ENCODE measurements at regions not wholly inside any gene's neighbourhood (a gene's known extent, or its start where the extent isn't known, plus 50 kb on each side); places are given as distances from the start of the nearest gene placed in this dataset.

DNA sequence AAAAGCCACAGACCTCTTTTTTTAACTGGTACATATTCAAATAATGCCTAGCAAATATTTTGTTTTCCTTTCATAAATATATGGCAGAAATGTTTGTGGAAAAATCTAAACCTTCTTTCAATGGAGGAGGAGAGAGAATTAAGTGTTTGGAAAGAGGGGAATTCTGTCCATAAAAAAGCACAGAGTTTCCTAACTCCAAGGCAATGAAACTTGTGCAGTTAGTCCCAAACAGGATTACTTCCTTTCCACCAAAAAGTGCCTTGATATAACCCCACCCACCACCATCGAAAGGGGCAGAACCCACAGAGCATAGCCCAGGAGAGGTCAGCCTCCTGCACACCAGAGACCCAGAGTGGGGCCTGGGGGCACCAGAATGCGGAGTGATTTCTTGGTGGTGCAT lies 106.3 kb downstream of the OGFRL1 start:
- Histone ChIP-seq H3K27ac (ENCODE audit: low read length) (no peak overlapping the region), H3K4me2 (ENCODE audit: low read depth, low read length) (no peak overlapping the region), H4K20me1 (ENCODE audit: insufficient read depth, low read length) (no peaks in the 10 kb centered on the region), H3K79me2 (ENCODE audit: low read length) (no peaks in the 10 kb centered on the region), H3K4me3 (ENCODE audit: low read length) (no peak overlapping the region), H3K9me2 (replicated peaks; ENCODE audit: insufficient read depth, low read length) (no peaks in the 10 kb centered on the region), H3K9ac (ENCODE audit: low read length) (no peak overlapping the region), H3K27me3 (replicated peaks; ENCODE audit: insufficient read depth, low read length) (no peaks in the 10 kb centered on the region), H3K4me1 (ENCODE audit: low read length) (no peaks in the 10 kb centered on the region), H3K9me3 (replicated peaks; ENCODE audit: insufficient read depth, low read length) (no peaks in the 10 kb centered on the region), H3F3A (ENCODE audit: insufficient read depth, low read length) (no peaks in the 10 kb centered on the region), H3K36me3 (replicated peaks; ENCODE audit: insufficient read depth, low read length) (no peaks in the 10 kb centered on the region), H2AFZ (ENCODE audit: low read length) (no peak overlapping the region)
- no peak for DNase-seq
- no peak for TF ChIP-seq EZH2 (optimal IDR thresholded peaks at IDR 0.05; ENCODE audit: low read depth, low read length)
- TF ChIP-seq EZH2phosphoT487 (IDR thresholded peaks at IDR 0.05; ENCODE audit: low read length), result no peak
- TF ChIP-seq, protein P1, sequence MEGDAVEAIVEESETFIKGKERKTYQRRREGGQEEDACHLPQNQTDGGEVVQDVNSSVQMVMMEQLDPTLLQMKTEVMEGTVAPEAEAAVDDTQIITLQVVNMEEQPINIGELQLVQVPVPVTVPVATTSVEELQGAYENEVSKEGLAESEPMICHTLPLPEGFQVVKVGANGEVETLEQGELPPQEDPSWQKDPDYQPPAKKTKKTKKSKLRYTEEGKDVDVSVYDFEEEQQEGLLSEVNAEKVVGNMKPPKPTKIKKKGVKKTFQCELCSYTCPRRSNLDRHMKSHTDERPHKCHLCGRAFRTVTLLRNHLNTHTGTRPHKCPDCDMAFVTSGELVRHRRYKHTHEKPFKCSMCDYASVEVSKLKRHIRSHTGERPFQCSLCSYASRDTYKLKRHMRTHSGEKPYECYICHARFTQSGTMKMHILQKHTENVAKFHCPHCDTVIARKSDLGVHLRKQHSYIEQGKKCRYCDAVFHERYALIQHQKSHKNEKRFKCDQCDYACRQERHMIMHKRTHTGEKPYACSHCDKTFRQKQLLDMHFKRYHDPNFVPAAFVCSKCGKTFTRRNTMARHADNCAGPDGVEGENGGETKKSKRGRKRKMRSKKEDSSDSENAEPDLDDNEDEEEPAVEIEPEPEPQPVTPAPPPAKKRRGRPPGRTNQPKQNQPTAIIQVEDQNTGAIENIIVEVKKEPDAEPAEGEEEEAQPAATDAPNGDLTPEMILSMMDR (IDR thresholded peaks at IDR 0.05; ENCODE audit: low read length), result no peak

DNA sequence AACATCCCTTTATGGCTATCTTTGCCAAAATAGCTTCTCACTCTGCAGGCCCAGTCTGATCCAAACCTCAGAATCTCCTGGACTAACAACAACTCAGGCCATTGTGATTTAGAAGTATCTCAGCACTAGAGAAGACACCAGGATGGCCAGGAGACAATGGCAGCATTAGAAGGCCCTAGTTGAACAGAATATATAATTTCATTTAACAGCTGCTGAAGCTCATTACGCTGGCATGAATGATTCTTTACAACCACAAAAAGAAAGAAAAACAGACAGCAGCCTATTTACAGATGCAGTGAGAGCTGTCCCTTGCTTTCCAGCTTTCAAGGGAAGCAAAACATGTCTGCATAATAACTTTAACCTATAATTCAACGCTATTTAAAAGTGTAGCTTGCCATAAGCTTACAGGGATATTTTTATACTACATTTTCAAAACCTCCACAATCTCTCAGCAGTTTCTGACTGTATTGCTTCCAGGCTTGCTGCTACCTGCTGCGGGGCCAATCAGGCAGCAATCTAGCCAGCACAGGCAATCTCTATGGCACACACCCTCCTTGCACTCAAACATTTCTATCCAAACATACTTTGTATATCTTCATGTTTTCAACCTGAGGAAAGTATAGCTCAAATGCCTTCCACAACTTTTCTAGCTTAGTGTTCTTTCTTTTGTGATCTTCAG lies 107.3 kb downstream of the OGFRL1 start:
- no peak overlapping the region for H3K9ac ChIP-seq (ENCODE audit: low read length)
- no peaks in the 10 kb centered on the region for H3K9me3 ChIP-seq (replicated peaks; ENCODE audit: insufficient read depth, low read length)
- no peak overlapping the region for H3K4me2 ChIP-seq (ENCODE audit: low read depth, low read length)
- no peaks in the 10 kb centered on the region for H3K27me3 ChIP-seq (replicated peaks; ENCODE audit: insufficient read depth, low read length)
- H3K4me3 ChIP-seq (ENCODE audit: low read length), result no peak overlapping the region
- no peaks in the 10 kb centered on the region for H3K36me3 ChIP-seq (replicated peaks; ENCODE audit: insufficient read depth, low read length)
- no peaks in the 10 kb centered on the region for H4K20me1 ChIP-seq (ENCODE audit: insufficient read depth, low read length)
- H3K4me1 ChIP-seq (ENCODE audit: low read length), result no peaks in the 10 kb centered on the region
- no peaks in the 10 kb centered on the region for H3F3A ChIP-seq (ENCODE audit: insufficient read depth, low read length)
- H3K27ac ChIP-seq (ENCODE audit: low read length), result no peak overlapping the region
- no peaks in the 10 kb centered on the region for H3K9me2 ChIP-seq (replicated peaks; ENCODE audit: insufficient read depth, low read length)
- no peak for TF ChIP-seq EZH2 (optimal IDR thresholded peaks at IDR 0.05; ENCODE audit: low read depth, low read length)
- TF ChIP-seq, protein P1 (IDR thresholded peaks at IDR 0.05; ENCODE audit: low read length), result no peak
- TF ChIP-seq EZH2phosphoT487 (IDR thresholded peaks at IDR 0.05; ENCODE audit: low read length), result no peak
- H2AFZ ChIP-seq (ENCODE audit: low read length), result no peak overlapping the region
- no peaks in the 10 kb centered on the region for H3K79me2 ChIP-seq (ENCODE audit: low read length)
- no peak for DNase-seq

DNA sequence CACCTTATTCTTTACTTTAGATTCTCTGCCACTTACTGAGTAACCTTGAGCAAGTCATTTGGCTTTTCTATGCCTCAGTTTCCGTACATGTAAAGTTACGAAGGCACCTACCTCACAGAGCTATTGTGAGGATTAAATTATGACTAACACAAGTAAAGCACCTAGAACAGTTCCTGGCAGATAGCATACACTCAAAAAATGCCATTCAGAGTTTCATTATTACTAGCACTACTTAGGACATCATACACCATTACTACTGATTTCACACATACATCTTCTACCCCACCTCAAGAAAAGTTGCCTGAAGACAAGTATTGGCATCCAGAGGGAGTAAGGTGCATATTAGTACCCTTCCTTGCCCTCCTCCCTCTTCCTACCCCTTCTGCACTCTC lies 107.8 kb downstream of the OGFRL1 start:
- no peaks in the 10 kb centered on the region for H4K20me1 ChIP-seq (ENCODE audit: insufficient read depth, low read length)
- H3K36me3 ChIP-seq (replicated peaks; ENCODE audit: insufficient read depth, low read length), result no peaks in the 10 kb centered on the region
- H3K4me2 ChIP-seq (ENCODE audit: low read depth, low read length), result no peak overlapping the region
- H3K79me2 ChIP-seq (ENCODE audit: low read length), result no peaks in the 10 kb centered on the region
- no peak for DNase-seq
- no peak overlapping the region for H3K9ac ChIP-seq (ENCODE audit: low read length)
- no peak overlapping the region for H3K27ac ChIP-seq (ENCODE audit: low read length)
- no peak overlapping the region for H2AFZ ChIP-seq (ENCODE audit: low read length)
- H3F3A ChIP-seq (ENCODE audit: insufficient read depth, low read length), result no peaks in the 10 kb centered on the region
- no peak for TF ChIP-seq EZH2phosphoT487 (IDR thresholded peaks at IDR 0.05; ENCODE audit: low read length)
- TF ChIP-seq, protein P1 (IDR thresholded peaks at IDR 0.05; ENCODE audit: low read length), result no peak
- TF ChIP-seq EZH2 (optimal IDR thresholded peaks at IDR 0.05; ENCODE audit: low read depth, low read length), result no peak
- no peaks in the 10 kb centered on the region for H3K27me3 ChIP-seq (replicated peaks; ENCODE audit: insufficient read depth, low read length)
- H3K4me3 ChIP-seq (ENCODE audit: low read length), result no peak overlapping the region
- no peaks in the 10 kb centered on the region for H3K9me3 ChIP-seq (replicated peaks; ENCODE audit: insufficient read depth, low read length)
- H3K4me1 ChIP-seq (ENCODE audit: low read length), result no peaks in the 10 kb centered on the region
- no peaks in the 10 kb centered on the region for H3K9me2 ChIP-seq (replicated peaks; ENCODE audit: insufficient read depth, low read length)

All from MM.1S (cell line).